ENCODE measurements at regions not wholly inside any gene's neighbourhood (a gene's known extent, or its start where the extent isn't known, plus 50 kb on each side); places are given as distances from the start of the nearest gene placed in this dataset.

GRCh38 chr16:13331918-13332317, 430.5 kb downstream of the SHISA9 start:
- Histone ChIP-seq H3K4me1 (ENCODE audit: insufficient read depth, low read length) (no peaks in the 10 kb centered on the region), H3K27me3 (ENCODE audit: control insufficient read depth in 1 of 2, insufficient read depth in 2 of 2, low read length in 2 of 2) (no peaks in the 10 kb centered on the region; a peak in 2 of 5 replicates), H3K9me3 (ENCODE audit: low read length) (no peaks in the 10 kb centered on the region), H3K79me2 (ENCODE audit: insufficient read depth, low read length) (no peaks in the 10 kb centered on the region), H3K4me3 (replicated peaks in 1 of 3; ENCODE audit: insufficient read depth in 1 of 3, low read depth in 2 of 3, low read length in 3 of 3) (no peak overlapping the region), H4K20me1 (ENCODE audit: insufficient read depth, low read length) (no peaks in the 10 kb centered on the region), H3K36me3 (replicated peaks in 1 of 2; ENCODE audit: control insufficient read depth in 1 of 2, insufficient read depth in 2 of 2, low read length in 2 of 2) (no peaks in the 10 kb centered on the region), H2AFZ (ENCODE audit: low read length) (no peak overlapping the region), H3K9ac (ENCODE audit: insufficient read depth, low read depth, low read length) (no peak overlapping the region), H3K4me2 (ENCODE audit: low read depth, low read length) (no peak overlapping the region), H3K27ac (ENCODE audit: extremely low read length, insufficient read depth, low read length) (no peak overlapping the region)
- no peak for ATAC-seq
- no peak for FAIRE-seq
- whole genome bisulfite sequencing (ENCODE audit: low lambda C conversion rate): 56% methylated on average over 2 of the region's 2 CpGs
- intact Hi-C loops (cut with micrococcal nuclease; ENCODE audit: unreplicated experiment) (no loop called here), in situ Hi-C loops (cut with HindIII; ENCODE audit: extremely low pct_ligation_motif_present, low pct_unique_long_range_greater_than_20kb) (no loop called here)
- no TSS peak for BruUV-seq (replicated peaks)
- TF ChIP-seq BATF2 (CRISPR knock-in tag; IDR thresholded peaks at IDR 0.05): no peak
- TF ChIP-seq STAG1 (CRISPR knock-in tag; IDR thresholded peaks at IDR 0.05): peak; percentile 23; the same call in 1 of the 2 replicates
- TF ChIP-seq GFI1 (CRISPR knock-in tag; IDR thresholded peaks at IDR 0.05; ENCODE audit: borderline replicate concordance): no peak
- peak; percentile 57; the same call in 1 of the 2 replicates for TF ChIP-seq FOXP1 (IDR thresholded peaks at IDR 0.05)
- TF ChIP-seq FOXP1 (CRISPR knock-in tag; IDR thresholded peaks at IDR 0.05): peak; percentile 13; the same call in 1 of the 2 replicates
- TF ChIP-seq PITX1 (CRISPR knock-in tag; IDR thresholded peaks at IDR 0.05): no peak
- TF ChIP-seq POLR2G (IDR thresholded peaks at IDR 0.05; ENCODE audit: low read depth, low read length): no peak
- TF ChIP-seq RBM39 (IDR thresholded peaks at IDR 0.05; ENCODE audit: low read depth, low read length, poor library complexity, severe bottlenecking): no peak
- TF ChIP-seq MED1 (CRISPR knock-in tag; IDR thresholded peaks at IDR 0.05): no peak
- TF ChIP-seq SMC3 (IDR thresholded peaks at IDR 0.05; ENCODE audit: low read length): peak; percentile 12; the same call in 1 of the 2 replicates
- 0 out of 2 replicates have a peak, but pooled peaks have one; percentile 12 for TF ChIP-seq CTCF (CRISPR knock-in tag; IDR thresholded peaks at IDR 0.05)
- no peak for DNase-seq (ENCODE audit: low spot score)
- CTCF ChIA-PET (ENCODE audit: low intra/inter-chr PET ratio, low total read pairs): no interaction called here
- POLR2A ChIA-PET: no interaction called here
